Keratinocyte (primary cell): ENCODE measurements at regions not wholly inside any gene's neighbourhood (a gene's known extent, or its start where the extent isn't known, plus 50 kb on each side); places are given as distances from the start of the nearest gene placed in this dataset.

Experiments used
- DNase-seq: peaks from one replicate; pipeline ENCODE4 v3.0.0-alpha.2; 2011; ENCODE audit warnings: low read depth, missing footprints, low spot score
- FAIRE-seq: peaks from 2 replicates; lab custom pipeline; 2011; peaks lifted over from hg19 to GRCh38; lab: Jason Lieb, UNC
- H2AFZ ChIP-seq: 2 replicates; pipeline ENCODE4 v1.6.0; 2012; ENCODE audit warnings: low read length, control low read depth, inconsistent platforms; ENCODE audit not compliant: control insufficient read depth
- H3K27ac ChIP-seq: 2 replicates; pipeline ENCODE4 v1.5.1; 2011; ENCODE audit warnings: low read length; ENCODE audit not compliant: control insufficient read depth, insufficient read depth
- H3K27me3 ChIP-seq: 3 replicates; pipeline ENCODE4 v1.6.0; 2011; ENCODE audit warnings: low read length; ENCODE audit not compliant: control insufficient read depth, insufficient read depth; ENCODE audit errors: extremely low read depth
- H3K36me3 ChIP-seq, 2 experiments: 2 replicates in 1 of 2; 3 replicates in 1 of 2; pipeline ENCODE4 v1.5.1; 2011; ENCODE audit warnings: low read length in 2 of 2, mild to moderate bottlenecking in 1 of 2; ENCODE audit not compliant: control insufficient read depth in 2 of 2, insufficient read depth in 2 of 2; ENCODE audit errors: extremely low read depth in 1 of 2
- H3K4me1 ChIP-seq: 3 replicates; pipeline ENCODE4 v1.5.1; 2011; ENCODE audit warnings: low read length; ENCODE audit not compliant: control insufficient read depth, insufficient read depth; ENCODE audit errors: extremely low read depth
- H3K4me2 ChIP-seq: 3 replicates; pipeline ENCODE4 v1.6.0; 2011; ENCODE audit warnings: low read depth, low read length; ENCODE audit not compliant: control insufficient read depth, insufficient read depth; ENCODE audit errors: extremely low read depth
- H3K4me3 ChIP-seq, 3 experiments: fragments of 200-600 bp in 1 of 3; sonication (generic) in 1 of 3; 2 replicates in 2 of 3; 3 replicates in 1 of 3; pipeline ENCODE4 v1.5.1; 2011 to 2016; ENCODE audit warnings: low read length in 3 of 3, mild to moderate bottlenecking in 3 of 3, control low read depth in 2 of 3, inconsistent platforms in 1 of 3, low read depth in 1 of 3, mixed read lengths in 1 of 3, mixed run types in 1 of 3, moderate library complexity in 1 of 3; ENCODE audit not compliant: control insufficient read depth in 2 of 3, insufficient read depth in 2 of 3; ENCODE audit errors: extremely low read depth in 1 of 3
- H3K79me2 ChIP-seq: 2 replicates; pipeline ENCODE4 v1.6.0; 2012; ENCODE audit warnings: low read length; ENCODE audit not compliant: control insufficient read depth, insufficient read depth
- H3K9ac ChIP-seq: 3 replicates; pipeline ENCODE4 v1.6.0; 2011; ENCODE audit warnings: low read length; ENCODE audit not compliant: control insufficient read depth, insufficient read depth; ENCODE audit errors: extremely low read depth
- H3K9me1 ChIP-seq: 3 replicates; pipeline ENCODE4 v1.6.0; 2011; ENCODE audit warnings: low read length; ENCODE audit not compliant: control insufficient read depth, insufficient read depth; ENCODE audit errors: extremely low read depth
- H3K9me3 ChIP-seq: 2 replicates; pipeline ENCODE4 v1.5.1; 2012; ENCODE audit warnings: low read depth, low read length; ENCODE audit not compliant: control insufficient read depth
- H4K20me1 ChIP-seq: 3 replicates; pipeline ENCODE4 v1.6.0; 2011; ENCODE audit warnings: low read length; ENCODE audit not compliant: control insufficient read depth, insufficient read depth; ENCODE audit errors: extremely low read depth
- EZH2 ChIP-seq: IDR thresholded peaks from one replicate; pipeline ENCODE4 v1.6.1; 2012; ENCODE audit warnings: inconsistent platforms, mild to moderate bottlenecking, low read length, moderate library complexity
- dilution Hi-C: fragments of 300-500 bp; cut with MboI; formaldehyde crosslinking; loops from one replicate; pipeline ENCODE4 v1.7.0; 2020; ENCODE audit warnings: low sequenced_read_pairs; ENCODE audit not compliant: extremely low pct_ligation_motif_present
- TF ChIP-seq, protein P1 (sequence below), 3 experiments: IDR thresholded peaks in 1 of 3; conservative IDR thresholded peaks in 1 of 3; optimal IDR thresholded peaks in 1 of 3; 2 replicates in 2 of 3; 3 replicates in 1 of 3; pipeline versions ENCODE3 to v1.5.1; 2011; ENCODE audit warnings: low read length in 3 of 3, mild to moderate bottlenecking in 3 of 3, moderate library complexity in 2 of 3, control low read depth in 1 of 3, inconsistent platforms in 1 of 3; ENCODE audit not compliant: insufficient read depth in 2 of 3; ENCODE audit errors: extremely low read depth in 1 of 3

DNA sequence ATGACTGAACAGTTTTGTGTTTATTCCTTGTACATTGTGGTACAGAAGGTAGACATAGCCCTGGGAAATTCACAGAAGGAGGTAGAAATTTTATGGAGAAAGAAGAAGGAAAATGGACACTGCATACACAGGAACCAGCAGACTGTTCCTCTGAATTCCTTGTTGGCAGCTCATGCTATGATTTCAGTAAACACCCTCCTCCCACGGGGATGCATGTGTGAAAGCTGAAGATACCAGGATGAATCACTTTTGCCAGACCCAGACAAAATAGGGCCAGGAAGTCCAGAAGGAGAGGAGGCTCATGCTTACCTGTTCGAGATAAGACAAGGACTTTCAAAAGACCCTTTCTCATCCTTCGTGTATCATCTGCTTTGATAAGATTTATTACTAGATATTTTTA, 110.3 kb upstream of the GGTLC1 start:
- no peak overlapping the region for H3K27ac ChIP-seq
- DNase-seq (no peak), FAIRE-seq (peak; percentile 78)
- H3K9ac ChIP-seq, result no peak overlapping the region
- no peaks in the 10 kb centered on the region for H3K9me3 ChIP-seq
- H3K27me3 ChIP-seq, result no peaks in the 10 kb centered on the region
- no peaks in the 10 kb centered on the region for H3K9me1 ChIP-seq
- H3K4me1 ChIP-seq, result peaks cover 52% of the 10 kb centered on the region
- H3K36me3 ChIP-seq, result no peaks in the 10 kb centered on the region
- TF ChIP-seq, protein P1, sequence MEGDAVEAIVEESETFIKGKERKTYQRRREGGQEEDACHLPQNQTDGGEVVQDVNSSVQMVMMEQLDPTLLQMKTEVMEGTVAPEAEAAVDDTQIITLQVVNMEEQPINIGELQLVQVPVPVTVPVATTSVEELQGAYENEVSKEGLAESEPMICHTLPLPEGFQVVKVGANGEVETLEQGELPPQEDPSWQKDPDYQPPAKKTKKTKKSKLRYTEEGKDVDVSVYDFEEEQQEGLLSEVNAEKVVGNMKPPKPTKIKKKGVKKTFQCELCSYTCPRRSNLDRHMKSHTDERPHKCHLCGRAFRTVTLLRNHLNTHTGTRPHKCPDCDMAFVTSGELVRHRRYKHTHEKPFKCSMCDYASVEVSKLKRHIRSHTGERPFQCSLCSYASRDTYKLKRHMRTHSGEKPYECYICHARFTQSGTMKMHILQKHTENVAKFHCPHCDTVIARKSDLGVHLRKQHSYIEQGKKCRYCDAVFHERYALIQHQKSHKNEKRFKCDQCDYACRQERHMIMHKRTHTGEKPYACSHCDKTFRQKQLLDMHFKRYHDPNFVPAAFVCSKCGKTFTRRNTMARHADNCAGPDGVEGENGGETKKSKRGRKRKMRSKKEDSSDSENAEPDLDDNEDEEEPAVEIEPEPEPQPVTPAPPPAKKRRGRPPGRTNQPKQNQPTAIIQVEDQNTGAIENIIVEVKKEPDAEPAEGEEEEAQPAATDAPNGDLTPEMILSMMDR (optimal IDR thresholded peaks at IDR 0.05 in 1 of 3, IDR thresholded peaks at IDR 0.05 in 1 of 3, conservative IDR thresholded peaks at IDR 0.05 in 1 of 3; ENCODE audit: extremely low read depth in 1 of 3, insufficient read depth in 2 of 3, low read length in 3 of 3), result no peak
- no peak for TF ChIP-seq EZH2
- H3K79me2 ChIP-seq, result no peaks in the 10 kb centered on the region
- dilution Hi-C loops, result no loop called here
- H3K4me3 ChIP-seq, result no peak overlapping the region
- H4K20me1 ChIP-seq, result no peaks in the 10 kb centered on the region
- no peak overlapping the region for H2AFZ ChIP-seq
- no peak overlapping the region for H3K4me2 ChIP-seq

DNA sequence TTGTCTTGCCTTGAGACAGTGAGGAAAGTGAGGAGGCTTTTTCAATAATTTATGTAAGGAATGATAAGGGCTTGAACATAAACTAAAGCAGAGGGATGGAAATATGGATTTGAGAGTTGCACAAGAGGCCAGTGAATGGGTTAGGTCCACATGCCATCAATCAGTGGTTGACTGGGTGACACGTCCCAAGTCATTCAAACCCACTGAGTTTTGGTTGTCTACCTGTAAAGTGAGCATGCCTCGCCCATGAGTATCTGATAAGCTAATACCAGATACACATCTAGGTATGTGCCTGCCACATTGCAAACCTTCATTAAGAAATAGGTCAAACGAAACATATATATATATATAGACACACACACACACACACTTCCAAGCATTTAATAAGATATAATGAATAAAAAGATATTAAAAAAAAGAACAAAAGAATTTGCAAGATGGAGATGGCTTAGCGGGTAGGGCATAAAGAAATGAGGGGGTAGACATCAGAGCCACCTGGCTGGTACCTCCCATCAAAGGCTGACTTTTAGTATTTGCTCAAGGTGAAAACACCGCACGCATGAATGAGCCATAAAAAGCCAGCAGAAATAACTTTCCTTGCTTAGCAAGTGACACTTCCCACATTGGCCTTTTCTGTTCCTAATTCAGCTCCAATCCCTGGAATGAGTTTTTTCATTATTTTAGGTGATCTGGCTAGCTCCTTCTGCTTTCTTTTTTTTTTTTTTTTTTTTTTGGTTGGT, 109.1 kb upstream of the GGTLC1 start:
- Histone ChIP-seq H4K20me1 (no peaks in the 10 kb centered on the region), H3K4me3 (no peak overlapping the region), H3K36me3 (no peaks in the 10 kb centered on the region), H3K4me1 (peaks cover 41% of the 10 kb centered on the region), H3K9me3 (no peaks in the 10 kb centered on the region), H3K79me2 (no peaks in the 10 kb centered on the region), H3K9ac (no peak overlapping the region), H2AFZ (no peak overlapping the region), H3K4me2 (no peak overlapping the region), H3K27me3 (no peaks in the 10 kb centered on the region), H3K9me1 (no peaks in the 10 kb centered on the region), H3K27ac (no peak overlapping the region)
- TF ChIP-seq EZH2, result no peak
- TF ChIP-seq, protein P1 (optimal IDR thresholded peaks at IDR 0.05 in 1 of 3, IDR thresholded peaks at IDR 0.05 in 1 of 3, conservative IDR thresholded peaks at IDR 0.05 in 1 of 3; ENCODE audit: extremely low read depth in 1 of 3, insufficient read depth in 2 of 3, low read length in 3 of 3), result no peak
- dilution Hi-C loops, result no loop called here
- FAIRE-seq, result no peak
- DNase-seq, result no peak
